Tibial nerve (tissue), 4 donors: ENCODE measurements at regions not wholly inside any gene's neighbourhood (a gene's known extent, or its start where the extent isn't known, plus 50 kb on each side); places are given as distances from the start of the nearest gene placed in this dataset.
"Not testable (repeated sequence)": the region's sequence is repeated elsewhere in the genome, so short reads cannot be mapped to it uniquely, and the experiment has no call there.

Source experiments
- DNase-seq, 2 donors: peaks; one replicate each; pipeline ENCODE4 v3.0.0-alpha.2; 2019; ENCODE audit warnings: low spot score in 2 of 2
- H3K27ac ChIP-seq, 4 donors: fragments of 200-600 bp; sonication (generic) in 3 of 4; one replicate each; pipeline ENCODE4 v1.5.1; 2017 to 2019; ENCODE audit warnings: mild to moderate bottlenecking in 1 of 4
- H3K27me3 ChIP-seq, 2 donors: fragments of 200-600 bp; sonication (generic) in 1 of 2; one replicate each; pipeline versions ENCODE4 v1.5.1 to v1.6.0; 2017 to 2019
- H3K36me3 ChIP-seq, 3 donors: fragments of 200-600 bp; sonication (generic); one replicate each; pipeline ENCODE4 v1.5.1; 2018 to 2019
- H3K4me1 ChIP-seq, 4 donors: fragments of 200-600 bp; sonication (generic) in 3 of 4; one replicate each; pipeline ENCODE4 v1.5.1; 2017 to 2019
- H3K4me3 ChIP-seq, 4 donors: fragments of 200-600 bp; sonication (generic) in 3 of 4; one replicate each; pipeline ENCODE4 v1.5.1; 2017 to 2019; ENCODE audit warnings: mild to moderate bottlenecking in 1 of 4, moderate library complexity in 1 of 4
- H3K9me3 ChIP-seq, 4 donors: fragments of 200-600 bp; sonication (generic) in 3 of 4; one replicate each; pipeline ENCODE4 v1.5.1; 2017 to 2019
- EP300 ChIP-seq, 2 donors: sonication (generic); formaldehyde crosslinking; IDR thresholded peaks; one replicate each; pipeline ENCODE4 v1.6.1; 2017; ENCODE audit warnings: antibody characterized with exemption in 2 of 2, mild to moderate bottlenecking in 1 of 2
- POLR2A ChIP-seq, 2 donors: fragments of 450-650 bp; IDR thresholded peaks; one replicate each; pipeline ENCODE4 v1.6.1; 2017; ENCODE audit warnings: antibody characterized with exemption in 2 of 2, mild to moderate bottlenecking in 2 of 2, moderate library complexity in 2 of 2
- WGBS, 2 donors: methylation state at CpG; one replicate each; pipeline ENCODE4 v1.1.5; 2018; 5-methylcytosine and 5-hydroxymethylcytosine counted together
- TF ChIP-seq, protein P1 (sequence below), 5 experiments: fragments of 200-600 bp in 3 of 5; fragments of 450-650 bp in 2 of 5; sonication (generic) in 3 of 5; IDR thresholded peaks; one replicate each; pipeline ENCODE4 v1.5.1; 2016 to 2019; ENCODE audit warnings: antibody characterized with exemption in 5 of 5, mild to moderate bottlenecking in 3 of 5, moderate library complexity in 2 of 5

DNA sequence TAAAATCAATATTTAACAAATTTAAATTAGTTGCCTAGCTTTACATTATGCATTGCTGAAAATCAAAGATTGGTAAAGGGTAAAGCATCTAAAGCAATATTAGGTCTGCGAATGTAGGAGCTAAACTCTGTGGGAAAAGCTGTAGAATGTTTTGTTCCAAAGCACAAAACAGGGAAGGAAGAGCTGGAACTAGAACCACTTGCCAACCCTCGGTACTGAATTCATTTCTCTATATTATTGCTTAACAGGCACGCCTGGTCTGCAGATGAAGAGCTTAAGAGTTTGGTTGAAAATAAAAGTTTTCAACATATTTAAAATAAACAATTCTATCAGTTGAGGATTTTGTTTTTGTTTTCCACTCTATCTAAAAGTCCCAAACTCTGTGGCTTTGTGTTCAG is 1252.8 kb upstream of the SEL1L start:
- no peaks in the 10 kb centered on the region for H3K36me3 ChIP-seq
- no peak overlapping the region for H3K27ac ChIP-seq
- H3K4me3 ChIP-seq: no peak overlapping the region
- 85 to 87% methylated on average over 3 of the region's 3 CpGs for WGBS, 2 donors
- no peak for DNase-seq
- H3K4me1 ChIP-seq: no peaks in the 10 kb centered on the region
- no peaks in the 10 kb centered on the region for H3K9me3 ChIP-seq
- H3K27me3 ChIP-seq: no peaks in the 10 kb centered on the region
- TF ChIP-seq POLR2A (IDR thresholded peaks at IDR 0.05): no peak
- TF ChIP-seq EP300 (IDR thresholded peaks at IDR 0.05): no peak
- TF ChIP-seq, protein P1, sequence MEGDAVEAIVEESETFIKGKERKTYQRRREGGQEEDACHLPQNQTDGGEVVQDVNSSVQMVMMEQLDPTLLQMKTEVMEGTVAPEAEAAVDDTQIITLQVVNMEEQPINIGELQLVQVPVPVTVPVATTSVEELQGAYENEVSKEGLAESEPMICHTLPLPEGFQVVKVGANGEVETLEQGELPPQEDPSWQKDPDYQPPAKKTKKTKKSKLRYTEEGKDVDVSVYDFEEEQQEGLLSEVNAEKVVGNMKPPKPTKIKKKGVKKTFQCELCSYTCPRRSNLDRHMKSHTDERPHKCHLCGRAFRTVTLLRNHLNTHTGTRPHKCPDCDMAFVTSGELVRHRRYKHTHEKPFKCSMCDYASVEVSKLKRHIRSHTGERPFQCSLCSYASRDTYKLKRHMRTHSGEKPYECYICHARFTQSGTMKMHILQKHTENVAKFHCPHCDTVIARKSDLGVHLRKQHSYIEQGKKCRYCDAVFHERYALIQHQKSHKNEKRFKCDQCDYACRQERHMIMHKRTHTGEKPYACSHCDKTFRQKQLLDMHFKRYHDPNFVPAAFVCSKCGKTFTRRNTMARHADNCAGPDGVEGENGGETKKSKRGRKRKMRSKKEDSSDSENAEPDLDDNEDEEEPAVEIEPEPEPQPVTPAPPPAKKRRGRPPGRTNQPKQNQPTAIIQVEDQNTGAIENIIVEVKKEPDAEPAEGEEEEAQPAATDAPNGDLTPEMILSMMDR (IDR thresholded peaks at IDR 0.05): no peak

GRCh38 chr14:82796086-82796485 is 1262.4 kb upstream of the SEL1L start:
- no peaks in the 10 kb centered on the region for H3K9me3 ChIP-seq
- H3K27ac ChIP-seq: no peak overlapping the region
- DNase-seq: no peak
- TF ChIP-seq POLR2A (IDR thresholded peaks at IDR 0.05): no peak
- TF ChIP-seq EP300 (IDR thresholded peaks at IDR 0.05): no peak
- TF ChIP-seq, protein P1 (IDR thresholded peaks at IDR 0.05): no peak
- H3K27me3 ChIP-seq: no peaks in the 10 kb centered on the region
- no peaks in the 10 kb centered on the region for H3K4me1 ChIP-seq
- WGBS, 2 donors: 81 to 88% methylated on average over 4 of the region's 4 CpGs
- H3K4me3 ChIP-seq: no peak overlapping the region
- no peaks in the 10 kb centered on the region for H3K36me3 ChIP-seq

DNA sequence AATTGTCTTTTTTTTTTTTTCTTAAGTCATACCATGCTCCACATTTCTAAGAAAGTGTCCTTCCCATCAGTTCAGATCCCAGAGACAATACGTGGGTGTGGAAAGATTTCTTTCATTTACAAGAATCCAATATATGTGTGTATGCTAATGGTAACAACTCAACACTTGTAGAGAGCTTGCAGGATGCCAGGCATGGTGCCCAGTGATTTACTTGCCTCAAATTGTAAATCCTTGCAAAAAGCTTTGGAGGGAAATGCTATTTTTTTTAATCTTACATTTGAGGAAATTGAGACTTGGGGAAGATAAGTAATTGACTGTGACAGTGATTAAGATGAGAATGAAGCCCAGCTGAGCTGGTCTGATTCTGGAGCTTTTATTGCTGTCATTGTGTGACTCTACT is 1264.6 kb upstream of the SEL1L start:
- Histone ChIP-seq H3K27ac (no peak overlapping the region), H3K4me3 (no peak overlapping the region), H3K27me3 (no peaks in the 10 kb centered on the region), H3K9me3 (no peaks in the 10 kb centered on the region), H3K4me1 (no peaks in the 10 kb centered on the region), H3K36me3 (no peaks in the 10 kb centered on the region)
- WGBS, 2 donors: 64 to 75% methylated on average over 1 of the region's 1 CpG
- no peak for DNase-seq
- no peak for TF ChIP-seq POLR2A (IDR thresholded peaks at IDR 0.05)
- no peak for TF ChIP-seq EP300 (IDR thresholded peaks at IDR 0.05)
- TF ChIP-seq, protein P1 (IDR thresholded peaks at IDR 0.05): no peak

GRCh38 chr14:82805892-82806825 is 1272.5 kb upstream of the SEL1L start:
- DNase-seq: no peak
- Histone ChIP-seq H3K4me1 (peaks cover 0 to 5% (median 0%) of the 10 kb centered on the region in 4 donors), H3K27me3 (no peaks in the 10 kb centered on the region), H3K4me3 (no peak overlapping the region), H3K36me3 (no peaks in the 10 kb centered on the region), H3K27ac (peak overlapping the region in 1 of 4 donors; percentile 28), H3K9me3 (no peaks in the 10 kb centered on the region)
- TF ChIP-seq POLR2A (IDR thresholded peaks at IDR 0.05): no peak
- TF ChIP-seq, protein P1 (IDR thresholded peaks at IDR 0.05): no peak
- no peak for TF ChIP-seq EP300 (IDR thresholded peaks at IDR 0.05)
- 50 to 55% methylated on average over 7 of the region's 7 CpGs for WGBS, 2 donors

DNA sequence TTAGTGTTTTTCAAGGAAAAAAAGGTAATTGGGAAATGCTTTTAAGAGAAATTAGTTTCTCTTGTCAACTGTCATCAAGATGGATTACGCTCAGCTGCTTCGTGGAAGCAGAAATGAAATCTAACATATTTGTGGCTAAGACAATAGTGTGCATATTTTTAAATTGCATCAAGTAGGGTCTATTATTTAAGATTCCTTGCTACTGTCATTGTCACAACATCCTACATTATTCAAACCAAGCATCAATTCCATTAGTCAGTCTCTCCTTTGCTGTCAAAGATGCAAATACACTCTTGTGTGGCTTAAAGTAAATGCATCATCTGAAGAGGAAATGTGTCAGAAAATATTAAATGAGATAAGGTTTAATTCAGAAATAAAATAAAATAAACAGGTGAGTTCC is 1277.6 kb upstream of the SEL1L start:
- no peaks in the 10 kb centered on the region for H3K36me3 ChIP-seq

DNA sequence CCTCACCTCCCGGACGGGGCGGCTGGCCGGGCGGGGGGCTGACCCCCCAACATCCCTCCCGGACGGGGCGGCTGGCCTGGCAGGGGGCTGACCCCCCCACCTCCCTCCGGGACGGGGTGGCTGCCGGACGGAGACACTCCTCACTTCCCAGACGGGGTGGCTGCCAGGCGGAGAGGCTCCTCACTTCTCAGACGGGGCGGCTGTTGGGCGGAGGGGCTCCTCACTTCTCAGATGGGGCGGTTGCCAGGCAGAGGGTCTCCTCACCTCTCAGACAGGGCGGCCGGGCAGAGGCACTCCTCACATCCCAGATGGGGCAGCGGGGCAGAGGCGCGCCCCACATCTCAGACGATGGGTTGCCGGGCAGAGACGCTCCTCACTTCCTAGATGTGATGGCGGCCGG is 1280.7 kb upstream of the SEL1L start:
- not testable (repeated sequence) for H3K4me3 ChIP-seq, H3K4me1 ChIP-seq, DNase-seq, H3K9me3 ChIP-seq, H3K27ac ChIP-seq, H3K36me3 ChIP-seq, H3K27me3 ChIP-seq
- WGBS, 2 donors: 97 to 100% methylated on average over 9 to 26 of the region's 28 CpGs

More for the DNA sequence above, 1277.6 kb upstream of the SEL1L start:
- Histone ChIP-seq H3K4me1 (peaks cover 0 to 3% (median 0%) of the 10 kb centered on the region in 4 donors), H3K9me3 (peaks cover 0 to 7% (median 0%) of the 10 kb centered on the region in 4 donors), H3K4me3 (no peak overlapping the region), H3K27ac (no peak overlapping the region), H3K27me3 (no peaks in the 10 kb centered on the region)
- TF ChIP-seq, protein P1 (IDR thresholded peaks at IDR 0.05): no peak
- TF ChIP-seq POLR2A (IDR thresholded peaks at IDR 0.05): no peak
- no peak for TF ChIP-seq EP300 (IDR thresholded peaks at IDR 0.05)
- DNase-seq: no peak
- 92 to 95% methylated on average over 2 of the region's 2 CpGs for WGBS, 2 donors
